BJ (cell line): ENCODE measurements at regions not wholly inside any gene's neighbourhood (a gene's known extent, or its start where the extent isn't known, plus 50 kb on each side); places are given as distances from the start of the nearest gene placed in this dataset.

ENCODE experiments used
- CTCF ChIA-PET: fragments of 350-600 bp; formaldehyde crosslinking; extraction: SDS; loops from one replicate; lab custom pipeline; 2021; ENCODE audit warnings: antibody characterized with exemption, inconsistent platforms; lab: Yijun Ruan, JAX
- POLR2A ChIA-PET: fragments of 300-600 bp; sonication (Branson Sonifier 250); formaldehyde crosslinking; extraction: SDS; loops from one replicate; lab custom pipeline; 2021; ENCODE audit warnings: antibody characterized with exemption; lab: Charles Lee
- DNase-seq: peaks from one replicate; pipeline ENCODE4 v3.0.0-alpha.2; 2011; ENCODE audit warnings: low read depth
- H3K27me3 ChIP-seq: 2 replicates; pipeline ENCODE4 v1.6.0; 2011; ENCODE audit warnings: low read length; ENCODE audit not compliant: control insufficient read depth, insufficient read depth
- H3K36me3 ChIP-seq: 2 replicates; pipeline ENCODE4 v1.5.1; 2011; ENCODE audit warnings: low read length; ENCODE audit not compliant: control insufficient read depth, insufficient read depth
- H3K4me3 ChIP-seq: 2 replicates; pipeline ENCODE4 v1.5.1; 2011; ENCODE audit warnings: low read depth, mild to moderate bottlenecking, control low read depth, low read length
- CTCF ChIP-seq: IDR thresholded peaks from 2 replicates; pipeline ENCODE4 v1.5.1; 2011; ENCODE audit warnings: low read depth, mild to moderate bottlenecking, control low read depth, inconsistent platforms, low read length, moderate library complexity; ENCODE audit not compliant: insufficient read depth

DNA sequence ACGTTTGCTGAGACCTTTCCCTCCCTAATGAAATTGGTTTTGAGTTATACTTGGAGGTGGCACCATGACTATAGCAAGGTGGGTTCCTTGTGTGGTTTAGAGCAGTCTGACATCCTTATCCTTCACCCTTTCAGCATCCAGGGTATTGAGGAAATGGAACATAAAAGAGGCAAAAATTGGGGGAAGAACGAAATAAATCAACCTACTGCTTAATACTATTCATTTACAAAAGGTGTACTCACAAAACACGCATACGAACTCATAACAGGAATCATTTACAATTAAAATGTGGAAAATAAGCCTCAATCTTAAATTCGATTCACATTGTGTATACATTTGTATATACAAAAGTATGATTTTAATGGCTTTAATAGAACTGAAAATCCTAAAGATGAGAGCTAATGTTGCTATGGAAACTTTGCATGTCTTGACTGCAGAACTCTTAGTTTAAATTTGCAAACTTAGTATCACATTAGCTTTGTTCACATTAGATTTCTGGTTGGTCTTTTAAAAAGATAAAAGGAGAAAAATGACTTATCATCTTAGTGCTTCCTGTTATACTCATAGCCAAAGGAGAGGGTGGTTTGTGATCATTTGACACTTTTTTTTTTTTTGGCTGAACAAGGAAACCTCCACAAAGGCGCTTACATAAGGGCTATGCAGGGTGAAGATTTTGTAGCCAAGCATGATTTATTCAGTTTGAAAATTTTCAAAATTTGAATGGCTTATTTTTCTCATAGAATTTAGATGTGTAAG lies 76.1 kb upstream of the ATXN1 start:
- Histone ChIP-seq H3K36me3 (no peaks in the 10 kb centered on the region), H3K4me3 (no peak overlapping the region), H3K27me3 (no peaks in the 10 kb centered on the region)
- no peak for TF ChIP-seq CTCF
- ChIA-PET POLR2A (interaction anchor here (0.5 to 0.7 kb wide), 2 partner anchors 92 to 123 kb away, joined by 4 to 5 read pairs; no protein-coding TSS in a partner anchor), CTCF (interaction anchor here (0.7 to 1.3 kb wide), 3 partner anchors 11 to 249 kb away, joined by 3 read pairs; no protein-coding TSS in a partner anchor)
- DNase-seq, result no peak

- TF ChIP-seq CTCF, result no peak
- peak; percentile 4 for DNase-seq
- POLR2A ChIA-PET, result interaction anchor here (0.7 kb wide), 1 partner anchor 93 kb away, joined by 5 read pairs; no protein-coding TSS in a partner anchor
- Histone ChIP-seq H3K4me3 (peak overlapping the region; percentile 16), H3K27me3 (no peaks in the 10 kb centered on the region), H3K36me3 (no peaks in the 10 kb centered on the region)
- CTCF ChIA-PET, result interaction anchor here (0.7 to 1.6 kb wide), 6 partner anchors 12 to 250 kb away, joined by 3 to 8 read pairs (median 3); no protein-coding TSS in a partner anchor
Observed at GRCh38 chr6:16836144-16836981, 75.1 kb upstream of the ATXN1 start.

GRCh38 chr6:16834242-16834641 lies 73.0 kb upstream of the ATXN1 start:
- no peak for DNase-seq
- no peak overlapping the region for H3K4me3 ChIP-seq
- no peaks in the 10 kb centered on the region for H3K36me3 ChIP-seq
- no peak for TF ChIP-seq CTCF
- ChIA-PET CTCF (interaction anchor here (1.3 kb wide), 1 partner anchor 71 kb away, joined by 3 read pairs; no protein-coding TSS in a partner anchor), POLR2A (no interaction called here)
- H3K27me3 ChIP-seq, result no peaks in the 10 kb centered on the region

- ChIA-PET POLR2A (no interaction called here), CTCF (interaction anchor here (1.1 to 1.2 kb wide), 2 partner anchors 10 to 13 kb away, joined by 4 to 5 read pairs; no protein-coding TSS in a partner anchor)
- DNase-seq, result no peak
- Histone ChIP-seq H3K27me3 (no peaks in the 10 kb centered on the region), H3K4me3 (no peak overlapping the region), H3K36me3 (no peaks in the 10 kb centered on the region)
- TF ChIP-seq CTCF, result no peak
Observed at GRCh38 chr6:16832721-16833120, 71.5 kb upstream of the ATXN1 start.
